IPS-NIHi7 (cell line): ENCODE measurements at regions not wholly inside any gene's neighbourhood (a gene's known extent, or its start where the extent isn't known, plus 50 kb on each side); places are given as distances from the start of the nearest gene placed in this dataset.
"Not testable (repeated sequence)": the region's sequence is repeated elsewhere in the genome, so short reads cannot be mapped to it uniquely, and the experiment has no call there.

Experiments used
- DNase-seq: peaks from one replicate; pipeline ENCODE4 v3.0.0; 2012; ENCODE audit warnings: mixed read lengths; ENCODE audit errors: extremely low spot score

GRCh38 chr9:100714372-100715099, 136.7 kb downstream of the CAVIN4 start:
- peak; percentile 93 for DNase-seq

- DNase-seq: no peak
Measured at GRCh38 chr9:100715100-100715380, 137.2 kb downstream of the CAVIN4 start.

DNA sequence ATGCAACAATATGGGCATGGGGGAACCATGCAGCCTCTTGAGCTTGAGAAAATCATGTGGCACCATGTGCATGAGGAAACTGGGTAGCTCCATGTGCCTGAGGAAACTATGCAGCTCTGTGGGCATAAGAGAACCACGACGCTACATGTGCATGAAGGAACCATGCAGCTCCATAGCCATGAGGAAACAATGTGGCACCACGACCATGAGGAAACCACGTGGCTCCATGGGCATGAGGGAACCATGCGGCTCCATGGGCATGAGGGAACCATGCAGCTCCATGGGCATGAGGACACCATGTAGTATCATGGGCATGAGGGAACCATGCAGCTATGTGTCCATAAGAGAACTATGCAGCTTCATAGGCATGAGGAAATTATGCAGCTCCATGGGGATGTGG, 140.8 kb downstream of the CAVIN4 start:
- no peak for DNase-seq

GRCh38 chr9:100720922-100721321, 143.0 kb downstream of the CAVIN4 start:
- no peak for DNase-seq

GRCh38 chr9:100724886-100725285, 147.0 kb downstream of the CAVIN4 start:
- DNase-seq: no peak

- DNase-seq: no peak
Measured at GRCh38 chr9:100725371-100725770, 147.5 kb downstream of the CAVIN4 start.

GRCh38 chr9:100729336-100729895, 151.5 kb downstream of the CAVIN4 start:
- no peak for DNase-seq

- DNase-seq: no peak
Measured at GRCh38 chr9:100730086-100730485, 152.2 kb downstream of the CAVIN4 start.

GRCh38 chr9:100731038-100731556, 153.2 kb downstream of the CAVIN4 start:
- DNase-seq: no peak

DNA sequence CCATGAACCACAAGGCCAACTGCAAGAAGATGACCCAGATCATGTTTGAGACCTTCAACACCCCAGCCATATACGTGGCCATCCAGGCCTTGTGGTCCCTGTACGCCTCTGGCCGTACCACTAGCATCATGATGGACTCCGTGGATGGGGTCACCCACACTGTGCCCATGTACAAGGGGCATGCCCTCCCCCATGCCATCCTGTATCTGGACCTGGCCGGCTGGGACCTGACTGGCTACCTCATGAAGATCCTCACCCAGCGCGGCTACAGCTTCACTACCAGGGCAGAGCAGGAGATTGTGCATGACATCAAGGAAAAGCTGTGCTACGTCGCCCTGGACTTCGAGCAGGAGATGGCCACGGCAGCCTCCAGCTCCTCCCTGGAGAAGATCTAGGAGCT, 153.7 kb downstream of the CAVIN4 start:
- no peak for DNase-seq

GRCh38 chr9:100739208-100739607, 161.3 kb downstream of the CAVIN4 start:
- DNase-seq: no peak

DNA sequence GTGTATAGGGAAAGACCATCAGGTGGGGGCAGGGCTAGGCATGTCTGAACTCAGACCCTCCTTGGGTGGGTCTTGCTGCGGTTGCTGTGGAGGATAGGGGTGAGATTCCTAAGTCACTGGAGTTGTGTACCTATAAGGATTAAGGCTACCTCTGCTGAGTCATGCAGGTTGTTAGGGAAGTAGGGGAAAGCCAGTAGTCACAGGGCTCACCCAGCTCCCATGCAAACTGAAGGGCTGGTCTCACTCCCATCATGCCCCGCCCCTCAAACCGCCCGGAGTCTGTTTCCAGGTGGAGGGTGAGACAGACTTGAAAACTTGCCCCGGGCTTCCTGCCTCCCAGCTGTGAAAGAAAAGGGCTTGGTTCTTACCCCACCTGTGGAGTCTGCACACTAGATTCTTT, 161.8 kb downstream of the CAVIN4 start:
- no peak for DNase-seq

GRCh38 chr9:100748930-100749329, 171.1 kb downstream of the CAVIN4 start:
- not testable (repeated sequence) for DNase-seq

GRCh38 chr9:100756217-100756616, 178.3 kb downstream of the CAVIN4 start:
- DNase-seq: no peak

DNA sequence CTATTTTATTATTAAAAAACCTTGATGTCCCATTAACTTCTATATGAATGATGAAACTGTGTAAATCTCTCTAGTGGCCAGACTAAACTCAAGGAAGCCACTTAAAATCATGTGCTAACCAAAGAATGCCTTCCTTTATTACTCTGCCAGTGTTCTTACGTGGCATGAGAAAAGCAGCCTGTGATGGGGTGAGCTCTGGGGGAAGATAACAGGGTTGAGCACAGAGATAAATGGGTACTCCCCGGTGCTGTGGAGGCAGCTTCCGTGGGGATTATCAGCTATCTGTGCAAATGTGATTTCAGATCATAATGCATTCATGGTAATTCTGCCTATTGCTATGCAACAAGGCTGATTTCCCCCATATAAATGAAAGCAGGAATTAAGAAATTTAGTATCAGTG, 181.3 kb downstream of the CAVIN4 start:
- DNase-seq: no peak

DNA sequence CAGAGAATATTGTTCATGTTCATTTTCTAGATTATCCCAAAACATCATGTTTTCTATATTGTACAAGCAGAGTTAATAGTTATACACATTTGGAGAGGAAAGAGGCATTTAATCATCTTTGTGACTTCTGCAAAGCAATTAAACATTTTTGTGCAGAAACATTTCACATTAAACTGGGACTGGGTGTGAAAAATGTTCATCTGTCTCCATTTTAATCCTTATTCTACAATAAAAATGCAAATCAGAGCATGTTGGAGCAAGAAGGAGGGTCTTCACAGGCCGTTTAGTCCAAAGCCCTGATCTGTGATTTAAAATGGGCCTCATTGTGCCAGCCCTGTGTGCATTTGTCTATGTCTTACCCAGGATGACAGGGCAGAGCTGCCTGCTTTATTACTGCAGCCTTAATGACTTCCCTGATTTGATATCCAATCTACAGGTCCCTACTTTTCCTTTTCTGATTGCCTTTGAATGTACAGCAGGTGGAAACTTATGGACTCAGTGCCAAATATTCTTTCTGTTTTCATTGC, 183.5 kb downstream of the CAVIN4 start:
- no peak for DNase-seq

- DNase-seq: no peak
Measured at GRCh38 chr9:100774326-100774725, 196.4 kb downstream of the CAVIN4 start.

- peak; percentile 15 for DNase-seq
Measured at GRCh38 chr9:100774962-100775361, 197.1 kb downstream of the CAVIN4 start.

DNA sequence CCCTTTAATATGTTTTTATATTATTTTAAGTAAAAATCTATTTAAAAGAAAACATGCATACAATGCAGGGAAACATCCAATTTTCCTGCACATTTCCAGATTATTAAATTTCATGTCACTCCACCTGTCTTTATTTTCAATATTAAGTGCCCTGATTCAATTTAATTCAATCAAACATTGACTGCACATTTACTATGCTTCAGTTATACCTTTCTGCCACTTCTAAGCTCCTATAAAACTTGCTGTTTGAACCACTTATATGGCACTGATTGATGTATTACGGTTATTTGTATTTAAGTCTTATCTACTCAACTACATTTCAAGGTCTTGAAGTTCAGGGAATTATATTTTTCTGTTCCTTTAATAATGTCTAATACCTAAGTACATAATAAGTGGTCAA, 198.0 kb downstream of the CAVIN4 start:
- no peak for DNase-seq

GRCh38 chr9:100784755-100785154, 206.9 kb downstream of the CAVIN4 start:
- DNase-seq: no peak

- no peak for DNase-seq
Measured at GRCh38 chr9:100785946-100786345, 208.1 kb downstream of the CAVIN4 start.

- DNase-seq: no peak
Measured at GRCh38 chr9:100794738-100795269, 216.9 kb downstream of the CAVIN4 start.

GRCh38 chr9:100803956-100804355, 224.6 kb upstream of the PLPPR1 start:
- DNase-seq: no peak
